Spleen (tissue), 7 donors: ENCODE measurements at regions not wholly inside any gene's neighbourhood (a gene's known extent, or its start where the extent isn't known, plus 50 kb on each side); places are given as distances from the start of the nearest gene placed in this dataset.

Experiments used
- POLR2AphosphoS5 ChIP-seq, 3 donors: sonication (generic); formaldehyde crosslinking; IDR thresholded peaks; one replicate each; pipeline ENCODE4 v1.5.1; 2017; ENCODE audit warnings: antibody characterized with exemption in 3 of 3
- TF ChIP-seq, protein P1 (sequence below), 11 experiments: fragments of 200-600 bp in 7 of 11; fragments of 450-650 bp in 4 of 11; sonication (generic) in 4 of 11; IDR thresholded peaks in 8 of 11; conservative IDR thresholded peaks in 3 of 11; 1 replicate in 7 of 11; 2 replicates in 4 of 11; pipeline versions ENCODE4 v1.4.0 to v1.8.0; 2016 to 2021; ENCODE audit warnings: antibody characterized with exemption in 11 of 11, inconsistent platforms in 4 of 11, mild to moderate bottlenecking in 1 of 11
- donor health status: DM: no; HTN: no; CAD: no; lungs with moderate emphysema.
- donor health status: DM: no; HTN: no; CAD: no.
- donor health status: DM: no; HTN: no; CAD: no.

GRCh38 chr15:47983533-47983932, 137.3 kb upstream of the SLC24A5 start:
- TF ChIP-seq, protein P1, sequence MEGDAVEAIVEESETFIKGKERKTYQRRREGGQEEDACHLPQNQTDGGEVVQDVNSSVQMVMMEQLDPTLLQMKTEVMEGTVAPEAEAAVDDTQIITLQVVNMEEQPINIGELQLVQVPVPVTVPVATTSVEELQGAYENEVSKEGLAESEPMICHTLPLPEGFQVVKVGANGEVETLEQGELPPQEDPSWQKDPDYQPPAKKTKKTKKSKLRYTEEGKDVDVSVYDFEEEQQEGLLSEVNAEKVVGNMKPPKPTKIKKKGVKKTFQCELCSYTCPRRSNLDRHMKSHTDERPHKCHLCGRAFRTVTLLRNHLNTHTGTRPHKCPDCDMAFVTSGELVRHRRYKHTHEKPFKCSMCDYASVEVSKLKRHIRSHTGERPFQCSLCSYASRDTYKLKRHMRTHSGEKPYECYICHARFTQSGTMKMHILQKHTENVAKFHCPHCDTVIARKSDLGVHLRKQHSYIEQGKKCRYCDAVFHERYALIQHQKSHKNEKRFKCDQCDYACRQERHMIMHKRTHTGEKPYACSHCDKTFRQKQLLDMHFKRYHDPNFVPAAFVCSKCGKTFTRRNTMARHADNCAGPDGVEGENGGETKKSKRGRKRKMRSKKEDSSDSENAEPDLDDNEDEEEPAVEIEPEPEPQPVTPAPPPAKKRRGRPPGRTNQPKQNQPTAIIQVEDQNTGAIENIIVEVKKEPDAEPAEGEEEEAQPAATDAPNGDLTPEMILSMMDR (IDR thresholded peaks at IDR 0.05 in 8 of 11, conservative IDR thresholded peaks at IDR 0.05 in 3 of 11), result no peak
- TF ChIP-seq POLR2AphosphoS5 (IDR thresholded peaks at IDR 0.05), result no peak
